Right lobe of liver (tissue), 4 donors: ENCODE measurements at regions not wholly inside any gene's neighbourhood (a gene's known extent, or its start where the extent isn't known, plus 50 kb on each side); places are given as distances from the start of the nearest gene placed in this dataset.

ENCODE experiments used
- CTCF ChIP-seq, 4 donors: fragments of 200-600 bp in 3 of 4; fragments of 450-650 bp in 1 of 4; IDR thresholded peaks; one replicate each; pipeline versions ENCODE4 v1.5.1 to v1.8.0; 2016 to 2022; ENCODE audit warnings: antibody characterized with exemption in 4 of 4, mild to moderate bottlenecking in 2 of 4
- POLR2A ChIP-seq: fragments of 450-650 bp; IDR thresholded peaks from one replicate; pipeline ENCODE4 v1.6.1; 2017; ENCODE audit warnings: antibody characterized with exemption, mild to moderate bottlenecking
- donor health status: DM: no; HTN: no; CAD: no.
- donor health status: DM: no; HTN: no; CAD: no.
- donor health status: DM: no; HTN: yes; CAD: no.

DNA sequence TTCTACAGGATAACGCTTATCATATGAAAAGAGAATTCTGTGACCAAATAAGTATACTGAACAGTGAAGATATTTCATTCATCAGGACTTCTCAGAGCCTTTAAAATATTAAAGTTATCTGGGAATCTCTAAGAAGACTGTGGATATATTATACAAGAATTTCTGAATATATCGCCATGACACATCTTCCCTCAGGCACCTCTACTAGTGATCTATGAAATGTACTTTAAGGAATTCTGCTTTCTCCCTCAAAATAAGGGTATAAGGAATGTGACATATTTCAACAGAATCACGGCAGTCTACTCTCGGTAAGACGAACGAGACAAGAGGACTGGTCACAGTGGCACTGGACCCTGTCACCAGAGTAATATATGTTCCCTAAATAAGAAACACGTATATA lies 504.2 kb upstream of the PHF14 start:
- TF ChIP-seq CTCF (IDR thresholded peaks at IDR 0.05): no peak
- TF ChIP-seq POLR2A: no peak
